Activated naive CD4-positive, alpha-beta T cell treated with anti-CD3 and anti-CD28 coated beads for 36 hours (primary cell): ENCODE measurements at regions not wholly inside any gene's neighbourhood (a gene's known extent, or its start where the extent isn't known, plus 50 kb on each side); places are given as distances from the start of the nearest gene placed in this dataset.

Source experiments
- CTCF ChIA-PET: fragments of 350-600 bp; sonication (Branson Sonifier 250); formaldehyde crosslinking; loops from one replicate; lab custom pipeline; 2021; ENCODE audit warnings: antibody characterized with exemption; lab: Charles Lee
- DNase-seq: peaks from one replicate; pipeline ENCODE4 v3.0.0-alpha.2; 2020
- H3K27ac Mint-ChIP-seq: one replicate; pipeline ENCODE4 v1.8.0; 2021; ENCODE audit warnings: mild to moderate bottlenecking, mixed read lengths
- H3K27me3 Mint-ChIP-seq: one replicate; pipeline ENCODE4 v1.8.0; 2021; ENCODE audit warnings: low read depth, mixed read lengths
- H3K36me3 Mint-ChIP-seq: one replicate; pipeline ENCODE4 v1.8.0; 2021; ENCODE audit warnings: low read depth, mixed read lengths
- H3K4me1 Mint-ChIP-seq: one replicate; pipeline ENCODE4 v1.8.0; 2021; ENCODE audit warnings: low read depth, mixed read lengths
- H3K4me3 Mint-ChIP-seq: one replicate; pipeline ENCODE4 v1.8.0; 2021; ENCODE audit warnings: mild to moderate bottlenecking, moderate library complexity, mixed read lengths
- H3K9me3 Mint-ChIP-seq: one replicate; pipeline ENCODE4 v1.8.0; 2021; ENCODE audit warnings: mixed read lengths
- intact Hi-C: fragments of 100-400 bp; cut with micrococcal nuclease; formaldehyde crosslinking; loops from one replicate; pipeline ENCODE4 v1.15.1; 2023

- H3K27me3 Mint-ChIP-seq, result peaks cover 2% of the 10 kb centered on the region
- CTCF ChIA-PET, result no interaction called here
- no peaks in the 10 kb centered on the region for H3K9me3 Mint-ChIP-seq
- intact Hi-C loops, result no loop called here
- no peak for DNase-seq
- H3K27ac Mint-ChIP-seq, result no peak overlapping the region
- no peaks in the 10 kb centered on the region for H3K4me1 Mint-ChIP-seq
- H3K4me3 Mint-ChIP-seq, result no peak overlapping the region
- no peaks in the 10 kb centered on the region for H3K36me3 Mint-ChIP-seq
These were observed 341.6 kb upstream of the SFSWAP start for GRCh38 chr12:131369094-131369845.

- Mint-ChIP-seq H3K4me1 (no peaks in the 10 kb centered on the region), H3K27ac (no peak overlapping the region), H3K9me3 (no peaks in the 10 kb centered on the region), H3K27me3 (peaks cover 2% of the 10 kb centered on the region), H3K4me3 (no peak overlapping the region), H3K36me3 (no peaks in the 10 kb centered on the region)
- intact Hi-C loops, result no loop called here
- no peak for DNase-seq
- CTCF ChIA-PET, result interaction anchor here (0.6 kb wide), 1 partner anchor 535 kb away, joined by 5 read pairs; no protein-coding TSS in a partner anchor
These were observed 340.6 kb upstream of the SFSWAP start for GRCh38 chr12:131370321-131370720.

- Mint-ChIP-seq H3K4me1 (no peaks in the 10 kb centered on the region), H3K4me3 (no peak overlapping the region), H3K36me3 (no peaks in the 10 kb centered on the region), H3K27ac (no peak overlapping the region), H3K27me3 (peaks cover 2% of the 10 kb centered on the region), H3K9me3 (no peaks in the 10 kb centered on the region)
- CTCF ChIA-PET, result no interaction called here
- no peak for DNase-seq
- intact Hi-C loops, result no loop called here
These were observed 340.0 kb upstream of the SFSWAP start for GRCh38 chr12:131370791-131371347.

GRCh38 chr12:131371401-131372170, 339.3 kb upstream of the SFSWAP start:
- H3K36me3 Mint-ChIP-seq, result no peaks in the 10 kb centered on the region
- no peak overlapping the region for H3K4me3 Mint-ChIP-seq
- no peak overlapping the region for H3K27ac Mint-ChIP-seq
- CTCF ChIA-PET, result no interaction called here
- DNase-seq, result no peak
- intact Hi-C loops, result no loop called here
- no peaks in the 10 kb centered on the region for H3K9me3 Mint-ChIP-seq
- peaks cover 2% of the 10 kb centered on the region for H3K27me3 Mint-ChIP-seq
- no peaks in the 10 kb centered on the region for H3K4me1 Mint-ChIP-seq

GRCh38 chr12:131372171-131372475, 338.8 kb upstream of the SFSWAP start:
- no peak overlapping the region for H3K4me3 Mint-ChIP-seq
- intact Hi-C loops, result no loop called here
- H3K27ac Mint-ChIP-seq, result no peak overlapping the region
- no peaks in the 10 kb centered on the region for H3K9me3 Mint-ChIP-seq
- H3K36me3 Mint-ChIP-seq, result no peaks in the 10 kb centered on the region
- DNase-seq, result no peak
- CTCF ChIA-PET, result no interaction called here
- H3K27me3 Mint-ChIP-seq, result peaks cover 2% of the 10 kb centered on the region
- H3K4me1 Mint-ChIP-seq, result no peaks in the 10 kb centered on the region

GRCh38 chr12:131372706-131373195, 338.1 kb upstream of the SFSWAP start:
- Mint-ChIP-seq H3K9me3 (no peaks in the 10 kb centered on the region), H3K27me3 (peaks cover 2% of the 10 kb centered on the region), H3K36me3 (no peaks in the 10 kb centered on the region), H3K27ac (no peak overlapping the region), H3K4me1 (no peaks in the 10 kb centered on the region), H3K4me3 (no peak overlapping the region)
- DNase-seq, result no peak
- CTCF ChIA-PET, result no interaction called here
- intact Hi-C loops, result no loop called here

GRCh38 chr12:131375261-131375971, 335.5 kb upstream of the SFSWAP start:
- H3K9me3 Mint-ChIP-seq, result no peaks in the 10 kb centered on the region
- no peak overlapping the region for H3K27ac Mint-ChIP-seq
- H3K36me3 Mint-ChIP-seq, result no peaks in the 10 kb centered on the region
- H3K4me1 Mint-ChIP-seq, result no peaks in the 10 kb centered on the region
- intact Hi-C loops, result no loop called here
- H3K27me3 Mint-ChIP-seq, result peaks cover 4% of the 10 kb centered on the region
- CTCF ChIA-PET, result no interaction called here
- no peak overlapping the region for H3K4me3 Mint-ChIP-seq
- no peak for DNase-seq

GRCh38 chr12:131375972-131376345, 334.9 kb upstream of the SFSWAP start:
- H3K27ac Mint-ChIP-seq, result no peak overlapping the region
- intact Hi-C loops, result no loop called here
- CTCF ChIA-PET, result no interaction called here
- DNase-seq, result no peak
- no peaks in the 10 kb centered on the region for H3K36me3 Mint-ChIP-seq
- H3K4me3 Mint-ChIP-seq, result no peak overlapping the region
- no peaks in the 10 kb centered on the region for H3K9me3 Mint-ChIP-seq
- H3K27me3 Mint-ChIP-seq, result peaks cover 4% of the 10 kb centered on the region
- no peaks in the 10 kb centered on the region for H3K4me1 Mint-ChIP-seq

GRCh38 chr12:131378176-131378842, 332.6 kb upstream of the SFSWAP start:
- Mint-ChIP-seq H3K4me3 (no peak overlapping the region), H3K4me1 (no peaks in the 10 kb centered on the region), H3K9me3 (no peaks in the 10 kb centered on the region), H3K27ac (no peak overlapping the region), H3K36me3 (no peaks in the 10 kb centered on the region), H3K27me3 (peaks cover 2% of the 10 kb centered on the region)
- CTCF ChIA-PET, result no interaction called here
- intact Hi-C loops, result no loop called here
- DNase-seq, result no peak

- Mint-ChIP-seq H3K27ac (no peak overlapping the region), H3K4me3 (no peak overlapping the region), H3K27me3 (peaks cover 2% of the 10 kb centered on the region), H3K9me3 (no peaks in the 10 kb centered on the region), H3K36me3 (no peaks in the 10 kb centered on the region), H3K4me1 (no peaks in the 10 kb centered on the region)
- CTCF ChIA-PET, result no interaction called here
- no peak for DNase-seq
- intact Hi-C loops, result no loop called here
These were observed 331.8 kb upstream of the SFSWAP start for GRCh38 chr12:131378861-131379665.

- H3K27me3 Mint-ChIP-seq, result peaks cover 2% of the 10 kb centered on the region
- H3K27ac Mint-ChIP-seq, result no peak overlapping the region
- H3K36me3 Mint-ChIP-seq, result no peaks in the 10 kb centered on the region
- no peaks in the 10 kb centered on the region for H3K4me1 Mint-ChIP-seq
- CTCF ChIA-PET, result no interaction called here
- DNase-seq, result no peak
- intact Hi-C loops, result no loop called here
- no peaks in the 10 kb centered on the region for H3K9me3 Mint-ChIP-seq
- H3K4me3 Mint-ChIP-seq, result no peak overlapping the region
These were observed 331.2 kb upstream of the SFSWAP start for GRCh38 chr12:131379738-131380137.
